Effector memory CD8-positive, alpha-beta T cell (primary cell): ENCODE measurements at regions not wholly inside any gene's neighbourhood (a gene's known extent, or its start where the extent isn't known, plus 50 kb on each side); places are given as distances from the start of the nearest gene placed in this dataset.

Source experiments
- ATAC-seq: fragments of 150-1000 bp; cut with Tn5 transposase; replicated peaks from 2 replicates; pipeline ENCODE4 v1.10.0; 2021; ENCODE audit warnings: mild to moderate bottlenecking, moderate library complexity
- DNase-seq, 3 experiments: peaks; one replicate each; pipeline ENCODE4 v3.0.0; 2021
- H3K27ac Mint-ChIP-seq, 2 donors: one replicate each; pipeline ENCODE4 v1.8.0; 2022; ENCODE audit warnings: mild to moderate bottlenecking in 2 of 2, mixed read lengths in 2 of 2, moderate library complexity in 2 of 2
- H3K27me3 Mint-ChIP-seq, 2 donors: one replicate each; pipeline ENCODE4 v1.8.0; 2022; ENCODE audit warnings: mixed read lengths in 2 of 2
- H3K36me3 Mint-ChIP-seq: one replicate; pipeline ENCODE4 v1.8.0; 2022; ENCODE audit warnings: mild to moderate bottlenecking, moderate library complexity, mixed read lengths; ENCODE audit not compliant: insufficient read depth
- H3K4me1 Mint-ChIP-seq, 2 donors: one replicate each; pipeline ENCODE4 v1.8.0; 2022; ENCODE audit warnings: low read depth in 2 of 2, mixed read lengths in 2 of 2
- H3K4me3 Mint-ChIP-seq, 2 donors: one replicate each; pipeline ENCODE4 v1.8.0; 2022; ENCODE audit warnings: mild to moderate bottlenecking in 2 of 2, mixed read lengths in 2 of 2, moderate library complexity in 2 of 2
- H3K9me3 Mint-ChIP-seq, 2 donors: one replicate each; pipeline ENCODE4 v1.8.0; 2022; ENCODE audit warnings: mixed read lengths in 2 of 2

GRCh38 chr7:35504365-35504764 lies 190.6 kb downstream of the HERPUD2 start:
- Mint-ChIP-seq H3K4me3 (no peak overlapping the region), H3K27ac (no peak overlapping the region), H3K36me3 (no peaks in the 10 kb centered on the region), H3K27me3 (peaks cover 25 to 42% of the 10 kb centered on the region in 2 donors), H3K4me1 (no peaks in the 10 kb centered on the region), H3K9me3 (no peaks in the 10 kb centered on the region)
- no peak for ATAC-seq
- no peak for DNase-seq

GRCh38 chr7:35501681-35502080 lies 193.3 kb downstream of the HERPUD2 start:
- Mint-ChIP-seq H3K9me3 (no peaks in the 10 kb centered on the region), H3K4me1 (no peaks in the 10 kb centered on the region), H3K4me3 (no peak overlapping the region), H3K27ac (no peak overlapping the region), H3K27me3 (peaks cover 46 to 68% of the 10 kb centered on the region in 2 donors), H3K36me3 (no peaks in the 10 kb centered on the region)
- no peak for ATAC-seq
- DNase-seq, result no peak

- peaks cover 36 to 60% of the 10 kb centered on the region in 2 donors for H3K27me3 Mint-ChIP-seq
- no peaks in the 10 kb centered on the region for H3K4me1 Mint-ChIP-seq
- H3K27ac Mint-ChIP-seq, result no peak overlapping the region
- DNase-seq (no peak), ATAC-seq (no peak)
- no peak overlapping the region for H3K4me3 Mint-ChIP-seq
- H3K9me3 Mint-ChIP-seq, result no peaks in the 10 kb centered on the region
- H3K36me3 Mint-ChIP-seq, result no peaks in the 10 kb centered on the region
These were observed 195.7 kb downstream of the HERPUD2 start for GRCh38 chr7:35499226-35499625.

GRCh38 chr7:35498416-35498815 lies 196.5 kb downstream of the HERPUD2 start:
- no peak for ATAC-seq

GRCh38 chr7:35495844-35496243 lies 199.1 kb downstream of the HERPUD2 start:
- Mint-ChIP-seq H3K27me3 (peaks cover 30 to 72% of the 10 kb centered on the region in 2 donors), H3K4me1 (no peaks in the 10 kb centered on the region), H3K4me3 (no peak overlapping the region), H3K9me3 (no peaks in the 10 kb centered on the region), H3K36me3 (no peaks in the 10 kb centered on the region), H3K27ac (no peak overlapping the region)
- ATAC-seq, result no peak
- DNase-seq, result no peak

More at GRCh38 chr7:35498416-35498815, 196.5 kb downstream of the HERPUD2 start:
- no peaks in the 10 kb centered on the region for H3K4me1 Mint-ChIP-seq
- no peak overlapping the region for H3K27ac Mint-ChIP-seq
- no peaks in the 10 kb centered on the region for H3K9me3 Mint-ChIP-seq
- H3K4me3 Mint-ChIP-seq, result no peak overlapping the region
- peaks cover 28 to 60% of the 10 kb centered on the region in 2 donors for H3K27me3 Mint-ChIP-seq
- no peaks in the 10 kb centered on the region for H3K36me3 Mint-ChIP-seq
- DNase-seq, result no peak

- no peak for ATAC-seq
- DNase-seq, result no peak
- Mint-ChIP-seq H3K27me3 (peaks cover 34 to 70% of the 10 kb centered on the region in 2 donors), H3K4me1 (no peaks in the 10 kb centered on the region), H3K36me3 (no peaks in the 10 kb centered on the region), H3K4me3 (no peak overlapping the region), H3K27ac (no peak overlapping the region), H3K9me3 (no peaks in the 10 kb centered on the region)
These were observed 199.6 kb downstream of the HERPUD2 start for GRCh38 chr7:35495377-35495776.

- Mint-ChIP-seq H3K27ac (no peak overlapping the region), H3K9me3 (no peaks in the 10 kb centered on the region), H3K27me3 (peaks cover 33 to 60% of the 10 kb centered on the region in 2 donors), H3K4me3 (no peak overlapping the region), H3K4me1 (no peaks in the 10 kb centered on the region), H3K36me3 (no peaks in the 10 kb centered on the region)
- ATAC-seq (no peak), DNase-seq (no peak)
These were observed 200.5 kb downstream of the HERPUD2 start for GRCh38 chr7:35494407-35494806.

- no peak for DNase-seq
- Mint-ChIP-seq H3K27ac (no peak overlapping the region), H3K27me3 (peaks cover 25 to 55% of the 10 kb centered on the region in 2 donors), H3K9me3 (no peaks in the 10 kb centered on the region), H3K4me3 (no peak overlapping the region), H3K4me1 (no peaks in the 10 kb centered on the region), H3K36me3 (no peaks in the 10 kb centered on the region)
- no peak for ATAC-seq
These were observed 202.3 kb downstream of the HERPUD2 start for GRCh38 chr7:35492451-35493175.

GRCh38 chr7:35491233-35491632 lies 203.7 kb downstream of the HERPUD2 start:
- no peaks in the 10 kb centered on the region for H3K9me3 Mint-ChIP-seq
- no peak for ATAC-seq

GRCh38 chr7:35487841-35488240 lies 207.1 kb downstream of the HERPUD2 start:
- no peak for DNase-seq
- no peaks in the 10 kb centered on the region for H3K9me3 Mint-ChIP-seq
- H3K4me1 Mint-ChIP-seq, result no peaks in the 10 kb centered on the region
- H3K27ac Mint-ChIP-seq, result no peak overlapping the region
- ATAC-seq, result no peak
- no peaks in the 10 kb centered on the region for H3K36me3 Mint-ChIP-seq
- H3K4me3 Mint-ChIP-seq, result no peak overlapping the region
- peaks cover 42 to 49% of the 10 kb centered on the region in 2 donors for H3K27me3 Mint-ChIP-seq

More at GRCh38 chr7:35491233-35491632, 203.7 kb downstream of the HERPUD2 start:
- Mint-ChIP-seq H3K27ac (no peak overlapping the region), H3K4me3 (no peak overlapping the region), H3K4me1 (no peaks in the 10 kb centered on the region), H3K27me3 (peaks cover 18 to 45% of the 10 kb centered on the region in 2 donors), H3K36me3 (no peaks in the 10 kb centered on the region)
- DNase-seq, result no peak

- Mint-ChIP-seq H3K36me3 (no peaks in the 10 kb centered on the region), H3K4me3 (no peak overlapping the region), H3K4me1 (no peaks in the 10 kb centered on the region), H3K27me3 (peaks cover 42 to 46% of the 10 kb centered on the region in 2 donors), H3K27ac (no peak overlapping the region), H3K9me3 (no peaks in the 10 kb centered on the region)
- DNase-seq (no peak), ATAC-seq (no peak)
These were observed 207.5 kb downstream of the HERPUD2 start for GRCh38 chr7:35487402-35487801.

GRCh38 chr7:35485436-35485835 lies 209.5 kb downstream of the HERPUD2 start:
- ATAC-seq (no peak), DNase-seq (no peak)
- Mint-ChIP-seq H3K27me3 (peaks cover 50 to 62% of the 10 kb centered on the region in 2 donors), H3K36me3 (no peaks in the 10 kb centered on the region), H3K9me3 (no peaks in the 10 kb centered on the region), H3K27ac (no peak overlapping the region), H3K4me1 (no peaks in the 10 kb centered on the region), H3K4me3 (no peak overlapping the region)

- no peaks in the 10 kb centered on the region for H3K9me3 Mint-ChIP-seq
- no peaks in the 10 kb centered on the region for H3K36me3 Mint-ChIP-seq
- no peak overlapping the region for H3K27ac Mint-ChIP-seq
- no peak overlapping the region for H3K4me3 Mint-ChIP-seq
- peaks cover 47 to 68% of the 10 kb centered on the region in 2 donors for H3K27me3 Mint-ChIP-seq
- no peak for ATAC-seq
- DNase-seq, result no peak
- H3K4me1 Mint-ChIP-seq, result no peaks in the 10 kb centered on the region
These were observed 211.4 kb downstream of the HERPUD2 start for GRCh38 chr7:35483568-35483967.

GRCh38 chr7:35482231-35482630 lies 212.7 kb downstream of the HERPUD2 start:
- Mint-ChIP-seq H3K36me3 (no peaks in the 10 kb centered on the region), H3K4me1 (no peaks in the 10 kb centered on the region), H3K27me3 (peaks cover 54 to 65% of the 10 kb centered on the region in 2 donors), H3K4me3 (no peak overlapping the region), H3K9me3 (peaks cover 0 to 1% of the 10 kb centered on the region in 2 donors), H3K27ac (no peak overlapping the region)
- ATAC-seq (no peak), DNase-seq (no peak)
